ENCODE measurements at regions not wholly inside any gene's neighbourhood (a gene's known extent, or its start where the extent isn't known, plus 50 kb on each side); places are given as distances from the start of the nearest gene placed in this dataset.

DNA sequence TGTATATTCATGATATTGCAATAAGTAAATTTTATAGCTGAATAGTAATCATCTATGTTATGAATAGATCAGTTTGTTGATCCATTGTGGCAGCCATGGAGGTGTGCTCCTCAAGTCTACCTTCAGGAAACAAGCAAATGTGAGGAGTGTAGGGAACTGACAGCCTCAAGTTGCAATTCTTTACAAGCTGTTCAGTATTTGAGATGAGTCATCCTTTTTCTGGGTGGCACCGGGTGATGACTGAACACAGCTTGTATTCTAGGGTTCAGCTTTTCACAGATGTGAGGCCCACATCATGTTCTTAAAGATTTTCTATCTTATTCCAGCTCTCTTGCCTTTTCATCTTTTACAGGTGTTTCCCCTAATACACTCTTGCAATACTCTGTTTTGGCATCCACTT lies 452.4 kb downstream of the KCNH5 start:
- no TSS peak for BruUV-seq (replicated peaks)
- H3K4me3 ChIP-seq = no peak overlapping the region
- DNase-seq (ENCODE audit: extremely low read depth in 1 of 4, low spot score in 3 of 4) = no peak
- no peak overlapping the region for H3K27ac ChIP-seq (ENCODE audit: extremely low read depth, low read depth, low read length)
- POLR2A ChIA-PET = interaction anchor here (0.8 kb wide), 1 partner anchor 350 kb away, joined by 3 read pairs; no protein-coding TSS in a partner anchor
- no peak overlapping the region for H2AFZ ChIP-seq (ENCODE audit: low read depth, low read length)
- H3K9me1 ChIP-seq (ENCODE audit: control insufficient read depth, insufficient read depth, low read length) = no peaks in the 10 kb centered on the region
- H3K27me3 ChIP-seq (ENCODE audit: control insufficient read depth in 2 of 2, insufficient read depth in 2 of 2, low read length in 2 of 2) = no peaks in the 10 kb centered on the region
- no peak overlapping the region for H3K4me2 ChIP-seq (ENCODE audit: insufficient read depth, low read length)
- no peak for FAIRE-seq
- intact Hi-C loops (cut with micrococcal nuclease) (no loop called here), in situ Hi-C loops (cut with MboI) (no loop called here)
- H3K9ac ChIP-seq (ENCODE audit: insufficient read depth in 1 of 2, low read depth in 2 of 2, low read length in 2 of 2) = no peak overlapping the region
- H4K20me1 ChIP-seq (replicated peaks; ENCODE audit: control insufficient read depth, insufficient read depth, low read length) = no peaks in the 10 kb centered on the region
- no peaks in the 10 kb centered on the region for H3K4me1 ChIP-seq (replicated peaks in 1 of 2; ENCODE audit: control insufficient read depth in 2 of 2, insufficient read depth in 2 of 2, low read length in 2 of 2)
- no CpG with 5 or more reads among the region's 1 CpG for WGBS (ENCODE audit: insufficient coverage, low coverage, missing lambda C conversion rate)
- ATAC-seq = no peak
- H3K79me2 ChIP-seq (ENCODE audit: control insufficient read depth, insufficient read depth, low read length) = no peaks in the 10 kb centered on the region
- H3K9me3 ChIP-seq (replicated peaks; ENCODE audit: control insufficient read depth, insufficient read depth, low read depth, low read length) = no peaks in the 10 kb centered on the region
- CTCF ChIA-PET (ENCODE audit: low intra/inter-chr PET ratio) = no interaction called here
- no peaks in the 10 kb centered on the region for H3K36me3 ChIP-seq (ENCODE audit: control insufficient read depth, insufficient read depth, low read length)
- TF ChIP-seq POU5F1 (IDR thresholded peaks at IDR 0.05; ENCODE audit: borderline replicate concordance, low read depth, low read length, partially characterized antibody) = no peak
- no peak for TF ChIP-seq ATF7 (IDR thresholded peaks at IDR 0.05)
- TF ChIP-seq PHTF2 (CRISPR knock-in tag; IDR thresholded peaks at IDR 0.05) = no peak
- TF ChIP-seq HDAC2 (IDR thresholded peaks at IDR 0.05) = no peak
- no peak for TF ChIP-seq KDM4B (IDR thresholded peaks at IDR 0.05; ENCODE audit: borderline replicate concordance in 2 of 2, low read depth in 1 of 2)
- TF ChIP-seq L3MBTL2 (IDR thresholded peaks at IDR 0.05) = no peak
- TF ChIP-seq, protein P1, sequence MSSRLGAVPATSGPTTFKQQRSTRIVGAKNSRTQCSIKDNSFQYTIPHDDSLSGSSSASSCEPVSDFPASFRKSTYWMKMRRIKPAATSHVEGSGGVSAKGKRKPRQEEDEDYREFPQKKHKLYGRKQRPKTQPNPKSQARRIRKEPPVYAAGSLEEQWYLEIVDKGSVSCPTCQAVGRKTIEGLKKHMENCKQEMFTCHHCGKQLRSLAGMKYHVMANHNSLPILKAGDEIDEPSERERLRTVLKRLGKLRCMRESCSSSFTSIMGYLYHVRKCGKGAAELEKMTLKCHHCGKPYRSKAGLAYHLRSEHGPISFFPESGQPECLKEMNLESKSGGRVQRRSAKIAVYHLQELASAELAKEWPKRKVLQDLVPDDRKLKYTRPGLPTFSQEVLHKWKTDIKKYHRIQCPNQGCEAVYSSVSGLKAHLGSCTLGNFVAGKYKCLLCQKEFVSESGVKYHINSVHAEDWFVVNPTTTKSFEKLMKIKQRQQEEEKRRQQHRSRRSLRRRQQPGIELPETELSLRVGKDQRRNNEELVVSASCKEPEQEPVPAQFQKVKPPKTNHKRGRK (tag; IDR thresholded peaks at IDR 0.05) = no peak
- no peak for TF ChIP-seq SP2 (IDR thresholded peaks at IDR 0.05; ENCODE audit: extremely low read depth, low read depth, low read length, poor library complexity, severe bottlenecking)
- TF ChIP-seq, protein P2, sequence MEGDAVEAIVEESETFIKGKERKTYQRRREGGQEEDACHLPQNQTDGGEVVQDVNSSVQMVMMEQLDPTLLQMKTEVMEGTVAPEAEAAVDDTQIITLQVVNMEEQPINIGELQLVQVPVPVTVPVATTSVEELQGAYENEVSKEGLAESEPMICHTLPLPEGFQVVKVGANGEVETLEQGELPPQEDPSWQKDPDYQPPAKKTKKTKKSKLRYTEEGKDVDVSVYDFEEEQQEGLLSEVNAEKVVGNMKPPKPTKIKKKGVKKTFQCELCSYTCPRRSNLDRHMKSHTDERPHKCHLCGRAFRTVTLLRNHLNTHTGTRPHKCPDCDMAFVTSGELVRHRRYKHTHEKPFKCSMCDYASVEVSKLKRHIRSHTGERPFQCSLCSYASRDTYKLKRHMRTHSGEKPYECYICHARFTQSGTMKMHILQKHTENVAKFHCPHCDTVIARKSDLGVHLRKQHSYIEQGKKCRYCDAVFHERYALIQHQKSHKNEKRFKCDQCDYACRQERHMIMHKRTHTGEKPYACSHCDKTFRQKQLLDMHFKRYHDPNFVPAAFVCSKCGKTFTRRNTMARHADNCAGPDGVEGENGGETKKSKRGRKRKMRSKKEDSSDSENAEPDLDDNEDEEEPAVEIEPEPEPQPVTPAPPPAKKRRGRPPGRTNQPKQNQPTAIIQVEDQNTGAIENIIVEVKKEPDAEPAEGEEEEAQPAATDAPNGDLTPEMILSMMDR (IDR thresholded peaks at IDR 0.05 in 2 of 3, conservative IDR thresholded peaks at IDR 0.05 in 1 of 3; ENCODE audit: insufficient read depth in 2 of 3, low read depth in 1 of 3, low read length in 3 of 3) = no peak
- TF ChIP-seq ZBTB7A (IDR thresholded peaks at IDR 0.05; ENCODE audit: borderline replicate concordance, control insufficient read depth, low read depth, low read length) = no peak
- TF ChIP-seq XRCC5 (IDR thresholded peaks at IDR 0.05; ENCODE audit: low read depth, low read length) = no peak
- TF ChIP-seq, protein P3, sequence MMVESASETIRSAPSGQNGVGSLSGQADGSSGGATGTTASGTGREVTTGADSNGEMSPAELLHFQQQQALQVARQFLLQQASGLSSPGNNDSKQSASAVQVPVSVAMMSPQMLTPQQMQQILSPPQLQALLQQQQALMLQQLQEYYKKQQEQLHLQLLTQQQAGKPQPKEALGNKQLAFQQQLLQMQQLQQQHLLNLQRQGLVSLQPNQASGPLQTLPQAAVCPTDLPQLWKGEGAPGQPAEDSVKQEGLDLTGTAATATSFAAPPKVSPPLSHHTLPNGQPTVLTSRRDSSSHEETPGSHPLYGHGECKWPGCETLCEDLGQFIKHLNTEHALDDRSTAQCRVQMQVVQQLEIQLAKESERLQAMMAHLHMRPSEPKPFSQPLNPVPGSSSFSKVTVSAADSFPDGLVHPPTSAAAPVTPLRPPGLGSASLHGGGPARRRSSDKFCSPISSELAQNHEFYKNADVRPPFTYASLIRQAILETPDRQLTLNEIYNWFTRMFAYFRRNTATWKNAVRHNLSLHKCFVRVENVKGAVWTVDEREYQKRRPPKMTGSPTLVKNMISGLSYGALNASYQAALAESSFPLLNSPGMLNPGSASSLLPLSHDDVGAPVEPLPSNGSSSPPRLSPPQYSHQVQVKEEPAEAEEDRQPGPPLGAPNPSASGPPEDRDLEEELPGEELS (CRISPR knock-in tag; IDR thresholded peaks at IDR 0.05; ENCODE audit: borderline replicate concordance) = no peak
- no peak for TF ChIP-seq SMARCC2 (IDR thresholded peaks at IDR 0.05; ENCODE audit: low read depth)
- TF ChIP-seq NBN (IDR thresholded peaks at IDR 0.05; ENCODE audit: low read depth) = no peak
- TF ChIP-seq, protein P4, sequence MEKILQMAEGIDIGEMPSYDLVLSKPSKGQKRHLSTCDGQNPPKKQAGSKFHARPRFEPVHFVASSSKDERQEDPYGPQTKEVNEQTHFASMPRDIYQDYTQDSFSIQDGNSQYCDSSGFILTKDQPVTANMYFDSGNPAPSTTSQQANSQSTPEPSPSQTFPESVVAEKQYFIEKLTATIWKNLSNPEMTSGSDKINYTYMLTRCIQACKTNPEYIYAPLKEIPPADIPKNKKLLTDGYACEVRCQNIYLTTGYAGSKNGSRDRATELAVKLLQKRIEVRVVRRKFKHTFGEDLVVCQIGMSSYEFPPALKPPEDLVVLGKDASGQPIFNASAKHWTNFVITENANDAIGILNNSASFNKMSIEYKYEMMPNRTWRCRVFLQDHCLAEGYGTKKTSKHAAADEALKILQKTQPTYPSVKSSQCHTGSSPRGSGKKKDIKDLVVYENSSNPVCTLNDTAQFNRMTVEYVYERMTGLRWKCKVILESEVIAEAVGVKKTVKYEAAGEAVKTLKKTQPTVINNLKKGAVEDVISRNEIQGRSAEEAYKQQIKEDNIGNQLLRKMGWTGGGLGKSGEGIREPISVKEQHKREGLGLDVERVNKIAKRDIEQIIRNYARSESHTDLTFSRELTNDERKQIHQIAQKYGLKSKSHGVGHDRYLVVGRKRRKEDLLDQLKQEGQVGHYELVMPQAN (IDR thresholded peaks at IDR 0.05; ENCODE audit: borderline replicate concordance) = no peak
